IMR-90 (cell line): ENCODE measurements at regions not wholly inside any gene's neighbourhood (a gene's known extent, or its start where the extent isn't known, plus 50 kb on each side); places are given as distances from the start of the nearest gene placed in this dataset.

Source experiments
- ATAC-seq: fragments of 200-7000 bp; cut with Tn5 transposase; 2 replicates; pipeline ENCODE4 v1.9.1; 2020; ENCODE audit warnings: low read depth, mild to moderate bottlenecking, moderate library complexity
- BruUV-seq: library from RNA; stranded (reverse); fragments of 400-500 nt; replicated peaks from 2 replicates; lab custom pipeline; 2021; lab: Mats Ljungman, UMichigan
- CTCF ChIA-PET: fragments of 300-600 bp; formaldehyde crosslinking; extraction: SDS; loops from one replicate; lab custom pipeline; 2021; ENCODE audit warnings: antibody characterized with exemption; lab: Yijun Ruan, JAX
- POLR2A ChIA-PET: fragments of 300-600 bp; sonication (Branson Sonifier 250); formaldehyde crosslinking; loops from one replicate; lab custom pipeline; 2022; ENCODE audit warnings: antibody characterized with exemption; ENCODE audit not compliant: unreplicated experiment; lab: Charles Lee
- DNase-seq: peaks from one replicate; pipeline ENCODE4 v3.0.0; 2013
- H2AFZ ChIP-seq: replicated peaks from 2 replicates; pipeline ENCODE3; 2013; ENCODE audit warnings: low read length, mild to moderate bottlenecking; ENCODE audit not compliant: poor library complexity
- H2AK5ac ChIP-seq: 2 replicates; pipeline ENCODE4 v1.6.1; 2013; ENCODE audit warnings: low read depth, low read length, inconsistent platforms
- H2AK9ac ChIP-seq: replicated peaks from 2 replicates; pipeline ENCODE3; 2013; ENCODE audit warnings: mild to moderate bottlenecking, low read depth, low read length, moderate library complexity; ENCODE audit not compliant: poor library complexity
- H2BK120ac ChIP-seq: 2 replicates; pipeline ENCODE4 v1.6.1; 2013; ENCODE audit warnings: low read depth, low read length, inconsistent platforms
- H2BK15ac ChIP-seq: 3 replicates; pipeline ENCODE4 v1.6.1; 2013; ENCODE audit warnings: low read depth, low read length, inconsistent platforms
- H2BK20ac ChIP-seq: 2 replicates; pipeline ENCODE4 v1.6.1; 2013; ENCODE audit warnings: low read depth, mild to moderate bottlenecking, inconsistent platforms, low read length, moderate library complexity
- H2BK5ac ChIP-seq: 2 replicates; pipeline ENCODE4 v1.6.1; 2013; ENCODE audit warnings: mild to moderate bottlenecking, low read depth, low read length, inconsistent platforms; ENCODE audit not compliant: poor library complexity, severe bottlenecking
- H3K14ac ChIP-seq: replicated peaks from 2 replicates; pipeline ENCODE4 v1.6.1; 2013; ENCODE audit warnings: low read depth, low read length, inconsistent platforms
- H3K18ac ChIP-seq: 2 replicates; pipeline ENCODE4 v1.6.1; 2013; ENCODE audit warnings: low read depth, low read length, control low read depth
- H3K23ac ChIP-seq: 2 replicates; pipeline ENCODE4 v1.6.1; 2013; ENCODE audit warnings: low read depth, low read length, inconsistent platforms
- H3K27ac ChIP-seq: 2 replicates; pipeline ENCODE4 v1.5.1; 2013; ENCODE audit warnings: mild to moderate bottlenecking, control low read depth, low read length; ENCODE audit not compliant: insufficient read depth
- H3K27me3 ChIP-seq: 2 replicates; pipeline ENCODE4 v1.6.1; 2013; ENCODE audit warnings: low read length; ENCODE audit not compliant: control insufficient read depth, insufficient read depth
- H3K36me3 ChIP-seq: 2 replicates; pipeline ENCODE4 v1.6.1; 2013; ENCODE audit warnings: low read length, mixed read lengths; ENCODE audit not compliant: control insufficient read depth, insufficient read depth
- H3K4ac ChIP-seq: 2 replicates; pipeline ENCODE4 v1.6.1; 2013; ENCODE audit warnings: low read depth, low read length, inconsistent platforms
- H3K4me1 ChIP-seq: 2 replicates; pipeline ENCODE4 v1.6.1; 2013; ENCODE audit warnings: low read length, mixed read lengths; ENCODE audit not compliant: control insufficient read depth, insufficient read depth
- H3K4me2 ChIP-seq: 2 replicates; pipeline ENCODE4 v1.6.1; 2013; ENCODE audit warnings: low read depth, mild to moderate bottlenecking, control low read depth, low read length, moderate library complexity
- H3K4me3 ChIP-seq: 2 replicates; pipeline ENCODE4 v1.5.1; 2013; ENCODE audit warnings: low read depth, mild to moderate bottlenecking, control low read depth, low read length, moderate library complexity; ENCODE audit not compliant: insufficient read depth
- H3K56ac ChIP-seq: 2 replicates; pipeline ENCODE4 v1.6.1; 2013; ENCODE audit warnings: low read length, inconsistent platforms; ENCODE audit not compliant: insufficient read depth; ENCODE audit errors: extremely low read depth
- H3K79me1 ChIP-seq, 2 experiments: 2 replicates each; pipeline ENCODE4 v1.6.1; 2013; ENCODE audit warnings: low read length in 2 of 2, inconsistent platforms in 1 of 2, low read depth in 1 of 2
- H3K9ac ChIP-seq: 2 replicates; pipeline ENCODE4 v1.6.1; 2013; ENCODE audit warnings: low read depth, low read length, control low read depth
- H3K9me1 ChIP-seq: 2 replicates; pipeline ENCODE4 v1.6.1; 2013; ENCODE audit warnings: low read length, inconsistent platforms; ENCODE audit not compliant: insufficient read depth
- H3K9me3 ChIP-seq: 2 replicates; pipeline ENCODE4 v1.6.1; 2013; ENCODE audit warnings: low read length; ENCODE audit not compliant: control insufficient read depth, insufficient read depth
- H4K20me1 ChIP-seq: 2 replicates; pipeline ENCODE4 v1.6.1; 2013; ENCODE audit warnings: low read length, inconsistent platforms; ENCODE audit not compliant: insufficient read depth
- H4K5ac ChIP-seq: 2 replicates; pipeline ENCODE4 v1.6.1; 2013; ENCODE audit warnings: mild to moderate bottlenecking, low read depth, low read length, control low read depth
- H4K8ac ChIP-seq, 2 experiments: 2 replicates each; pipeline ENCODE4 v1.6.1; 2013; ENCODE audit warnings: low read depth in 2 of 2, low read length in 2 of 2, control low read depth in 1 of 2, inconsistent platforms in 1 of 2
- H4K91ac ChIP-seq: 2 replicates; pipeline ENCODE4 v1.6.1; 2013; ENCODE audit warnings: low read depth, low read length, inconsistent platforms; ENCODE audit not compliant: insufficient read depth
- BHLHE40 ChIP-seq: fragments of 150-350 bp; IDR thresholded peaks from 2 replicates; pipeline ENCODE4 v1.6.1; 2016; ENCODE audit warnings: mild to moderate bottlenecking, low read depth, low read length
- CEBPB ChIP-seq: IDR thresholded peaks from 2 replicates; pipeline ENCODE4 v1.6.1; 2012; ENCODE audit warnings: low read depth, low read length, improper control_type of control experiment
- CHD1 ChIP-seq: IDR thresholded peaks from 2 replicates; pipeline ENCODE4 v1.6.1; 2012; ENCODE audit warnings: low read depth, low read length, improper control_type of control experiment
- MAZ ChIP-seq: IDR thresholded peaks from 2 replicates; pipeline ENCODE4 v1.6.1; 2012; ENCODE audit warnings: low read depth, mild to moderate bottlenecking, low read length, improper control_type of control experiment, moderate library complexity, borderline replicate concordance
- MXI1 ChIP-seq: IDR thresholded peaks from 2 replicates; pipeline ENCODE4 v1.6.1; 2012; ENCODE audit warnings: low read depth, mild to moderate bottlenecking, low read length, moderate library complexity, borderline replicate concordance
- POLR2A ChIP-seq: IDR thresholded peaks from 2 replicates; pipeline ENCODE4 v1.6.1; 2012; ENCODE audit warnings: mild to moderate bottlenecking, low read depth, low read length
- RFX5 ChIP-seq: IDR thresholded peaks from 2 replicates; pipeline ENCODE4 v1.8.0; 2012; ENCODE audit warnings: low read depth, mild to moderate bottlenecking, low read length, moderate library complexity
- USF2 ChIP-seq: fragments of 150-350 bp; IDR thresholded peaks from 2 replicates; pipeline ENCODE4 v1.6.1; 2017; ENCODE audit warnings: mild to moderate bottlenecking, antibody characterized with exemption, low read length, low read depth
- WGBS, 2 experiments: methylation state at CpG; one replicate each; pipeline versions ENCODE4 v1.1.5 to v1.1.7; 2013; ENCODE audit warnings: missing lambda C conversion rate in 2 of 2; ENCODE audit not compliant: insufficient read length in 1 of 2; ENCODE audit errors: extremely low coverage in 2 of 2; 5-methylcytosine and 5-hydroxymethylcytosine counted together
- dilution Hi-C: fragments of 300-500 bp; cut with HindIII; formaldehyde crosslinking; loops from one replicate; pipeline ENCODE4 v1.14.3; 2018; ENCODE audit warnings: low sequenced_read_pairs; ENCODE audit not compliant: unreplicated experiment
- in situ Hi-C: fragments of 300-500 bp; cut with MboI; formaldehyde crosslinking; loops from 3 replicates; pipeline ENCODE4 v1.14.3; 2019; ENCODE audit warnings: low sequenced_read_pairs, inconsistent platforms, mixed read lengths
- intact Hi-C: fragments of 100-400 bp; cut with micrococcal nuclease; formaldehyde crosslinking; loops from 2 replicates; pipeline ENCODE4 v1.10.0; 2022

- H3K36me3 ChIP-seq = no peaks in the 10 kb centered on the region
- H3K23ac ChIP-seq = no peak overlapping the region
- no peak overlapping the region for H3K14ac ChIP-seq
- ChIA-PET POLR2A (no interaction called here), CTCF (no interaction called here)
- dilution Hi-C loops = no loop called here
- no peak overlapping the region for H2AFZ ChIP-seq
- TF ChIP-seq POLR2A (no peak), BHLHE40 (no peak), RFX5 (no peak), CHD1 (no peak), CEBPB (no peak), MXI1 (no peak), USF2 (no peak), MAZ (no peak)
- H3K27me3 ChIP-seq = no peaks in the 10 kb centered on the region
- H3K18ac ChIP-seq = no peak overlapping the region
- no peak overlapping the region for H2AK5ac ChIP-seq
- no peak overlapping the region for H3K4me2 ChIP-seq
- no peaks in the 10 kb centered on the region for H3K4me1 ChIP-seq
- in situ Hi-C loops = no loop called here
- H3K9me3 ChIP-seq = peaks cover 9% of the 10 kb centered on the region; the same call in 1 of the 2 replicates
- no peak overlapping the region for H4K8ac ChIP-seq
- no CpG with 5 or more reads among the region's 3 CpGs for WGBS, 2 experiments
- no peak overlapping the region for H3K9ac ChIP-seq
- DNase-seq (no peak), ATAC-seq (no peak)
- no peak overlapping the region for H2BK120ac ChIP-seq
- H4K20me1 ChIP-seq = no peaks in the 10 kb centered on the region
- H2BK5ac ChIP-seq = no peak overlapping the region
- intact Hi-C loops = no loop called here
- H3K27ac ChIP-seq = no peak overlapping the region
- no peak overlapping the region for H4K5ac ChIP-seq
- no peak overlapping the region for H2BK15ac ChIP-seq
- no peak overlapping the region for H3K4me3 ChIP-seq
- H3K79me1 ChIP-seq = no peaks in the 10 kb centered on the region
- no peak overlapping the region for H2AK9ac ChIP-seq
- no peaks in the 10 kb centered on the region for H3K9me1 ChIP-seq
- H2BK20ac ChIP-seq = no peak overlapping the region
- H3K56ac ChIP-seq = no peak overlapping the region
- no peak overlapping the region for H4K91ac ChIP-seq
- no peak overlapping the region for H3K4ac ChIP-seq
- BruUV-seq = no TSS peak
These were observed 514.0 kb upstream of the TMPO start for GRCh38 chr12:98001430-98001829.
